H1 (cell line): ENCODE measurements at regions not wholly inside any gene's neighbourhood (a gene's known extent, or its start where the extent isn't known, plus 50 kb on each side); places are given as distances from the start of the nearest gene placed in this dataset.

Source experiments
- POU5F1 ChIP-seq: IDR thresholded peaks from 2 replicates; pipeline ENCODE4 v1.6.1; 2011; ENCODE audit warnings: low read depth, mild to moderate bottlenecking, low read length, moderate library complexity
- RAD21 ChIP-seq, 2 experiments: IDR thresholded peaks in 1 of 2; conservative IDR thresholded peaks in 1 of 2; 2 replicates each; pipeline ENCODE4 v1.6.1; 2011; ENCODE audit warnings: low read depth in 2 of 2, low read length in 2 of 2, improper control_type of control experiment in 1 of 2, inconsistent platforms in 1 of 2, mild to moderate bottlenecking in 1 of 2, moderate library complexity in 1 of 2
- RFX5 ChIP-seq: IDR thresholded peaks from 2 replicates; pipeline ENCODE4 v1.6.1; 2011; ENCODE audit warnings: low read depth, low read length, improper control_type of control experiment, borderline replicate concordance
- SIN3A ChIP-seq, 2 experiments: IDR thresholded peaks in 1 of 2; conservative IDR thresholded peaks in 1 of 2; 2 replicates each; pipeline ENCODE4 v1.6.1; 2011 to 2012; ENCODE audit warnings: low read length in 2 of 2, improper control_type of control experiment in 1 of 2, low read depth in 1 of 2, mild to moderate bottlenecking in 1 of 2
- SIRT6 ChIP-seq: IDR thresholded peaks from one replicate; pipeline ENCODE4 v1.7.1; 2012; ENCODE audit warnings: low read length, inconsistent platforms
- TCF12 ChIP-seq: IDR thresholded peaks from 2 replicates; pipeline ENCODE4 v1.6.1; 2011; ENCODE audit warnings: low read depth, mild to moderate bottlenecking, low read length
- YY1 ChIP-seq: IDR thresholded peaks from 2 replicates; pipeline ENCODE4 v1.6.1; 2011; ENCODE audit warnings: low read depth, mild to moderate bottlenecking, low read length

DNA sequence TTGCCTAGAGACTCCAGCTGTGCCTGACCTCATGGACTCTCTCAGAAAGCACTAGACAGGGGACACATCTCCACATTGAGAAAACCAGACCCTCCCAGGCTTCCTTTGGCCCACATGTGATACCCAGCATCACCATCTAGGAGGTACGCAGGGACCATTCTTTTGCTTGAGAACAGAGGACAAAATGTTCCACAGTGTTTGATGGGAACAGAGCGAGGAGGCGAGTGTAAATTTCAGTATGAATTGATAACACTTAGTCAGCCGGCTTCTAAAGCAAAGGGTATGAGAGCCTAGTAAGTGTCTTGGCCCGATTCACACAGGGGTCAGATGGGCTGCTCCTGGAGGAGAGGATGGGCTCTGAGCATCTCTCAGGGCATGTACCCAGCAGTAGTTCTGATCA, 1052.4 kb downstream of the BCL11B start (continued):
- TF ChIP-seq TCF12 (no peak), YY1 (no peak), SIN3A (conservative IDR thresholded peaks at IDR 0.05 in 1 of 2, IDR thresholded peaks at IDR 0.05 in 1 of 2; ENCODE audit: low read depth in 1 of 2, low read length in 2 of 2) (no peak), RAD21 (IDR thresholded peaks at IDR 0.05 in 1 of 2, conservative IDR thresholded peaks at IDR 0.05 in 1 of 2; ENCODE audit: low read depth in 2 of 2, low read length in 2 of 2) (no peak), SIRT6 (no peak), POU5F1 (no peak), RFX5 (no peak)
